Neural progenitor cell (in vitro differentiated cells): ENCODE measurements at regions not wholly inside any gene's neighbourhood (a gene's known extent, or its start where the extent isn't known, plus 50 kb on each side); places are given as distances from the start of the nearest gene placed in this dataset.

Experiments used
- DNase-seq: peaks from one replicate; pipeline ENCODE4 v3.0.0-alpha.2; 2016; ENCODE audit warnings: low spot score
- H2AFZ ChIP-seq: fragments of 200-600 bp; sonication (generic); replicated peaks from 2 replicates; pipeline ENCODE4 v1.6.1; 2016; ENCODE audit warnings: antibody characterized with exemption
- H3F3A ChIP-seq: fragments of 200-600 bp; sonication (generic); 2 replicates; pipeline ENCODE4 v1.6.1; 2016; ENCODE audit warnings: antibody characterized with exemption, low read depth
- H3K27ac ChIP-seq: fragments of 200-600 bp; sonication (generic); 2 replicates; pipeline ENCODE4 v1.5.1; 2016; ENCODE audit warnings: mild to moderate bottlenecking
- H3K27me3 ChIP-seq: fragments of 200-600 bp; sonication (generic); 2 replicates; pipeline ENCODE4 v1.6.1; 2016; ENCODE audit warnings: mild to moderate bottlenecking, moderate library complexity
- H3K36me3 ChIP-seq: fragments of 200-600 bp; sonication (generic); 2 replicates; pipeline ENCODE4 v1.5.1; 2016
- H3K4me1 ChIP-seq: fragments of 200-600 bp; sonication (generic); 2 replicates; pipeline ENCODE4 v1.6.1; 2016; ENCODE audit warnings: mixed run types
- H3K4me2 ChIP-seq: fragments of 200-600 bp; sonication (generic); 2 replicates; pipeline ENCODE4 v1.6.1; 2016
- H3K4me3 ChIP-seq: fragments of 200-600 bp; sonication (generic); 2 replicates; pipeline ENCODE4 v1.5.1; 2016
- H3K79me2 ChIP-seq: fragments of 200-600 bp; sonication (generic); 2 replicates; pipeline ENCODE4 v1.6.1; 2016; ENCODE audit warnings: low read depth
- H3K9ac ChIP-seq: fragments of 200-600 bp; sonication (generic); 2 replicates; pipeline ENCODE4 v1.6.1; 2016
- H3K9me3 ChIP-seq: fragments of 200-600 bp; sonication (generic); 2 replicates; pipeline ENCODE4 v1.5.1; 2016; ENCODE audit warnings: low read depth
- H4K20me1 ChIP-seq: fragments of 200-600 bp; sonication (generic); 2 replicates; pipeline ENCODE4 v1.6.1; 2016; ENCODE audit warnings: low read depth
- H3K27ac Mint-ChIP-seq: 3 replicates; pipeline ENCODE4 v1.8.0; 2021; ENCODE audit warnings: mixed read lengths
- H3K27me3 Mint-ChIP-seq: 2 replicates; pipeline ENCODE4 v1.8.0; 2022; ENCODE audit warnings: low read depth, mild to moderate bottlenecking, inconsistent platforms, moderate library complexity, mixed read lengths; ENCODE audit not compliant: insufficient read depth
- H3K36me3 Mint-ChIP-seq: 3 replicates; pipeline ENCODE4 v1.8.0; 2021; ENCODE audit warnings: mixed read lengths
- H3K4me1 Mint-ChIP-seq: 3 replicates; pipeline ENCODE4 v1.8.0; 2021; ENCODE audit warnings: mixed read lengths
- H3K4me3 Mint-ChIP-seq: 3 replicates; pipeline ENCODE4 v1.8.0; 2021; ENCODE audit warnings: mild to moderate bottlenecking, moderate library complexity, mixed read lengths
- H3K9me3 Mint-ChIP-seq: 3 replicates; pipeline ENCODE4 v1.8.0; 2020; ENCODE audit warnings: mixed read lengths
- EZH2 ChIP-seq: fragments of 200-600 bp; sonication (generic); IDR thresholded peaks from 2 replicates; pipeline ENCODE4 v1.6.1; 2017; ENCODE audit warnings: antibody characterized with exemption, mild to moderate bottlenecking, moderate library complexity
- EZH2phosphoT487 ChIP-seq: fragments of 200-600 bp; sonication (generic); IDR thresholded peaks from 2 replicates; pipeline ENCODE4 v1.6.1; 2017; ENCODE audit warnings: antibody characterized with exemption
- TF ChIP-seq, protein P1 (sequence below): fragments of 200-600 bp; sonication (generic); IDR thresholded peaks from 2 replicates; pipeline ENCODE4 v1.5.1; 2017; ENCODE audit warnings: antibody characterized with exemption, mild to moderate bottlenecking

DNA sequence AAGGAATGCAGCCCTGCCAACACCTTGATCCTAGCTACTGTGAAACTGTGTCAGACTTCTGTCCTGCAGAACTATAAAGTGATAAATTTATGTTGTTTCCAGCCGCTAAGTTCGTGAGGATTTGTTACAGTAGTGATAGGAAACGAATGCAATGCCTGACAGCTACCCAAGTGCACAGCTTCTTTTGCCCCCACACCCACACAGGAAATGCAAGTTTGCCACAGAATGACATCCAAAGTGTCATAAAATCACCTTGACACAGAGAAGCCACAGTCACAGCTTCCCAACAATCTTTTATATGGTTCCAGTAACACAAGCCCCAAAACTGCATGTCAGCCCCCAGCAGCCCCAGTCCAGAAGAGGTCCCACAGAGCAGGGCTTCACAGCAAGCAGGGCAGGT lies 216.9 kb upstream of the S100G start:
- H3K36me3 ChIP-seq, result no peaks in the 10 kb centered on the region
- TF ChIP-seq, protein P1, sequence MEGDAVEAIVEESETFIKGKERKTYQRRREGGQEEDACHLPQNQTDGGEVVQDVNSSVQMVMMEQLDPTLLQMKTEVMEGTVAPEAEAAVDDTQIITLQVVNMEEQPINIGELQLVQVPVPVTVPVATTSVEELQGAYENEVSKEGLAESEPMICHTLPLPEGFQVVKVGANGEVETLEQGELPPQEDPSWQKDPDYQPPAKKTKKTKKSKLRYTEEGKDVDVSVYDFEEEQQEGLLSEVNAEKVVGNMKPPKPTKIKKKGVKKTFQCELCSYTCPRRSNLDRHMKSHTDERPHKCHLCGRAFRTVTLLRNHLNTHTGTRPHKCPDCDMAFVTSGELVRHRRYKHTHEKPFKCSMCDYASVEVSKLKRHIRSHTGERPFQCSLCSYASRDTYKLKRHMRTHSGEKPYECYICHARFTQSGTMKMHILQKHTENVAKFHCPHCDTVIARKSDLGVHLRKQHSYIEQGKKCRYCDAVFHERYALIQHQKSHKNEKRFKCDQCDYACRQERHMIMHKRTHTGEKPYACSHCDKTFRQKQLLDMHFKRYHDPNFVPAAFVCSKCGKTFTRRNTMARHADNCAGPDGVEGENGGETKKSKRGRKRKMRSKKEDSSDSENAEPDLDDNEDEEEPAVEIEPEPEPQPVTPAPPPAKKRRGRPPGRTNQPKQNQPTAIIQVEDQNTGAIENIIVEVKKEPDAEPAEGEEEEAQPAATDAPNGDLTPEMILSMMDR, result no peak
- TF ChIP-seq EZH2, result no peak
- TF ChIP-seq EZH2phosphoT487, result no peak
- Mint-ChIP-seq H3K36me3 (no peaks in the 10 kb centered on the region), H3K9me3 (peaks cover 2% of the 10 kb centered on the region), H3K27ac (no peak overlapping the region), H3K4me1 (peaks cover 4% of the 10 kb centered on the region), H3K4me3 (no peak overlapping the region), H3K27me3 (peaks cover 3% of the 10 kb centered on the region)
- H3K4me1 ChIP-seq, result peaks cover 4% of the 10 kb centered on the region
- no peaks in the 10 kb centered on the region for H3K79me2 ChIP-seq
- no peaks in the 10 kb centered on the region for H4K20me1 ChIP-seq
- H3K27me3 ChIP-seq, result no peaks in the 10 kb centered on the region
- no peak for DNase-seq
- no peak overlapping the region for H2AFZ ChIP-seq
- H3K4me2 ChIP-seq, result no peak overlapping the region
- peaks cover 4% of the 10 kb centered on the region for H3F3A ChIP-seq
- no peak overlapping the region for H3K27ac ChIP-seq
- H3K9ac ChIP-seq, result no peak overlapping the region
- no peaks in the 10 kb centered on the region for H3K9me3 ChIP-seq
- H3K4me3 ChIP-seq, result no peak overlapping the region

DNA sequence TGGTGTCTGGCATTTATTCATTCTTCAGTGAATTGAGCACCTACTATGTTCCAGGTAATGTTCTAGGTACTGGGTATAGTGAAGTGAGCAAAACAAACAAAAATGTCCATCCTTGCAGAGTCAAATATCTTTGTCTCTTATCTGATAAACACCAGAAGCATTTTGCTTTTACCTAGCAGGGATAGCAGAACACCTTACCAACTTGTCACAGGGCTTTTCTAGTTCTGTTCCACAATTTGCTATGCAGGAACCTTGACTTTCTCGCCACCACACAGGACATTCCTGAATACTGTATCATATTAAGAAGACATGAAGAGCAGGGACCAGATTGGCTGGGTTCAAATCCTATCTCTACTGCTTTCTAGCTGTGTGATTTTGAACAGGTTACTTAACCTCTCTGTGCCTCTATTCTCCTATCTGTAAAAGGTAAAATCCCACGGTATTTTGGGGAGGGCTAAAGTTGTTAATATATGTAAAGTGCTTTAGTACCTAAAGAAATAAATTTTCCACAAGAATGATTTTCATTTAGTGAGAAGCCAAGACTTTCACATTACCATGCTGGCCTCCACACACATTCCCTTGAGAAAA lies 214.5 kb upstream of the S100G start:
- H3K4me3 ChIP-seq, result no peak overlapping the region
- H3F3A ChIP-seq, result peaks cover 6% of the 10 kb centered on the region
- Mint-ChIP-seq H3K4me1 (peaks cover 4% of the 10 kb centered on the region), H3K36me3 (no peaks in the 10 kb centered on the region), H3K4me3 (no peak overlapping the region), H3K9me3 (peaks cover 2% of the 10 kb centered on the region), H3K27ac (no peak overlapping the region), H3K27me3 (no peaks in the 10 kb centered on the region)
- H4K20me1 ChIP-seq, result no peaks in the 10 kb centered on the region
- H3K4me2 ChIP-seq, result no peak overlapping the region
- no peak overlapping the region for H3K27ac ChIP-seq
- no peak overlapping the region for H2AFZ ChIP-seq
- H3K9me3 ChIP-seq, result no peaks in the 10 kb centered on the region
- no peaks in the 10 kb centered on the region for H3K79me2 ChIP-seq
- H3K4me1 ChIP-seq, result peaks cover 4% of the 10 kb centered on the region
- DNase-seq, result no peak
- H3K36me3 ChIP-seq, result no peaks in the 10 kb centered on the region
- no peaks in the 10 kb centered on the region for H3K27me3 ChIP-seq
- TF ChIP-seq, protein P1, result no peak
- no peak for TF ChIP-seq EZH2
- no peak for TF ChIP-seq EZH2phosphoT487
- H3K9ac ChIP-seq, result no peak overlapping the region

DNA sequence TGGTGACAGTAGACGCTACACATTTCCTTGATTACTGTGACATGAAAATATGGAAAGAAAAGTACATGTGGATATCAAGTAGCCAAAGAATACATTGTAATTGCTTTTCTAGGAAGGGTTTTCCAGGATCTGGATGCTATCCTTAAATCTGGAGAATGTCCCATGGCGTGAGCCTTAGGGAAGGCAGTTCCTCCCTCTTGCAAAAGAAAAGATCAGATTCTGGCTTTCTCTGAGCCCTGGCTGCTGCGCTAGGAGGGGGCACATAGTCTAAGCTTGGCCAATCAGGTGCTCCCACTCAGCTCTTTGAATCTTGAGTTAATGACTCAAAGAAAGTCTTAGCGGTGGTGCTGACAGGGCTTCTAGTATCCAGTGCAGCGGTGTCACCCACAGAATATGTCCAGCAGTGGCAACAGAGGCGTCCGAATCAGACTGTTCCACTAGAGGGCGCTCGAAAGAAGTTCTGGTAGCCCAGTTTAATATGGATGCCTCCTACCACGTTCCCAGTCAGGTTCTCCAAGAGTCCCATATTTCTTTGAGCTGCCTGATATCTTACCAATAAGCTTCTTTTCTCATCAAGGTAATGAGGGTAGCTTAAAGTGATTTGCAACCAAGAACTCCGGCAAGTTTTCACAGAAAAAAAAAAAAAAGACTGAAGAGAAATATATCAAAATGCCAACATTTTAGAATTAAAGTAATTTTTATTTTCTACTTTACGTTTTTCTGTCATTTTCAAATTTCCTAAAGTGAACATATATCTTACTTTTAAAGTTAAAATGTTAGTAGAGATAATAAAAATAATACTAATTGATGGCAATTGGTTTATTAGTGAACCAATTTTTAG lies 213.4 kb upstream of the S100G start:
- H3K4me3 ChIP-seq, result no peak overlapping the region
- no peaks in the 10 kb centered on the region for H3K27me3 Mint-ChIP-seq
- H2AFZ ChIP-seq, result peak overlapping the region; percentile 90
- H3K27ac Mint-ChIP-seq, result no peak overlapping the region
- TF ChIP-seq, protein P1, result peak; percentile 89
- TF ChIP-seq EZH2, result no peak
- TF ChIP-seq EZH2phosphoT487, result no peak
- peak; percentile 91 for DNase-seq
- H3K36me3 ChIP-seq, result no peaks in the 10 kb centered on the region
- H3K9me3 Mint-ChIP-seq, result peaks cover 2% of the 10 kb centered on the region
- H3K9me3 ChIP-seq, result no peaks in the 10 kb centered on the region
- H3K9ac ChIP-seq, result no peak overlapping the region
- no peaks in the 10 kb centered on the region for H3K27me3 ChIP-seq
- no peaks in the 10 kb centered on the region for H3K36me3 Mint-ChIP-seq
- H3F3A ChIP-seq, result peaks cover 6% of the 10 kb centered on the region
- H3K27ac ChIP-seq, result no peak overlapping the region
- peak overlapping the region; percentile 36 for H3K4me2 ChIP-seq
- peaks cover 4% of the 10 kb centered on the region for H3K4me1 Mint-ChIP-seq
- no peaks in the 10 kb centered on the region for H3K79me2 ChIP-seq
- H3K4me1 ChIP-seq, result peaks cover 4% of the 10 kb centered on the region
- no peaks in the 10 kb centered on the region for H4K20me1 ChIP-seq
- H3K4me3 Mint-ChIP-seq, result no peak overlapping the region
